NCI-H2107 treated with DMSO at 0.1 percent for 48 hours (cell line): ENCODE measurements at regions not wholly inside any gene's neighbourhood (a gene's known extent, or its start where the extent isn't known, plus 50 kb on each side); places are given as distances from the start of the nearest gene placed in this dataset.
"Not testable (repeated sequence)": the region's sequence is repeated elsewhere in the genome, so short reads cannot be mapped to it uniquely, and the experiment has no call there.

Source experiments
- DNase-seq: peaks from one replicate; lab custom pipeline; 2025; ENCODE audit not compliant: unreplicated experiment; lab: John Stamatoyannopoulos, UW

DNA sequence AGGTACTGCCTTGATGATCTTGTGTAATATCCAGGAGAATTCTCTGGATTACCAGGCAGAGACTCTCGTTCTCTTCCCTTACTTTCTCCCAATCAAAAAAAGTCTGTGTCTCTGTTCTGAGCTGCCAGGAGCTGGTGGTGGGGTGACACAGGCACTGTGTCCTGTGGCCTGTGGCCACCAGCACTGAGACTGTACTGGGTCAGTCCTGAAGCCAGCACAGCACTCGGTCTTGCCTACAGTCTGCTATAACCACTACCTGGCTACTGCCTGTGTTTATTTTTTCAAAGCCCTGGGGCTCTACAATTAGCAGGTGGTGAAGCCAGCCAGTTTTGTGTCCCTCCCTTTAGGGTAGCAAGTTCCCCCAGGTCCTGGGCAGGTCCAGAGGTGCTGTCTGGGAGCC is 331.1 kb upstream of the MAGEB18 start:
- DNase-seq = no peak

DNA sequence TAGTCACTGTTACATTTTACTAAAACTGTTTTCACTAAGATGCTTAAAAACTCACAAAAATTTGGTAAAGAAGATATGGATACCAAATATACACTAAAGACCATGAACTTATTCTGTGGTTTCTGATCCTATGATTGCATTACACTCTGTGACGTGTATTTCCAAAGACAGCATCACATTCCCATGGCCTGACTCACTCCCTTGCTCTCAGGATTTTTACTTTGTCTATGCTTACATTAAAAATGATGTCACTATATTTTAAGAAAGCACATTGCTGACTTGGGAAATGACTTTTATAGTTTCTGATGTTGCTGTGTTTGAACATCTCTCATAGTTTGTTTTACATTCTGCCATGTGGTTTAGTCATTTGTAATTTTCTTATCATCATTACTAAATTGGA is 327.9 kb upstream of the MAGEB18 start:
- DNase-seq = no peak

DNA sequence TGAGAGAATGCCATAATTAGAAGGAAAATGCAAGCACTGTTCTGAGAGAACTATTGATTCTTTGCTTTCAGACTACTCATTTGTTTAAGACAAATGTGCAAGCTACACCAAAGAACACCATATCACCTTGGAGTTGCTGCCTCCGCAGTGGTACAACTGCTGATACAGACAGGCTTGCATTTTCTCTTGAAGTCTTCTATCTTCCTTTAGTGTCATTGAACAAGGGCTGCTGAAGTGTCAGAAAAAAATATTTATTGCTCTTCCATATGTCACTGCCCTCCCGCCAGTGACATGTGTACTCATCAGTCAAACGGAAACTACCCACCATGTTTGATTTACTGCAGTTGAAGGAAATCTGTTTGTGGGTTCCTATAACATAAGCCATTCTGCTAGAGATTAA is 318.3 kb upstream of the MAGEB18 start:
- no peak for DNase-seq

DNA sequence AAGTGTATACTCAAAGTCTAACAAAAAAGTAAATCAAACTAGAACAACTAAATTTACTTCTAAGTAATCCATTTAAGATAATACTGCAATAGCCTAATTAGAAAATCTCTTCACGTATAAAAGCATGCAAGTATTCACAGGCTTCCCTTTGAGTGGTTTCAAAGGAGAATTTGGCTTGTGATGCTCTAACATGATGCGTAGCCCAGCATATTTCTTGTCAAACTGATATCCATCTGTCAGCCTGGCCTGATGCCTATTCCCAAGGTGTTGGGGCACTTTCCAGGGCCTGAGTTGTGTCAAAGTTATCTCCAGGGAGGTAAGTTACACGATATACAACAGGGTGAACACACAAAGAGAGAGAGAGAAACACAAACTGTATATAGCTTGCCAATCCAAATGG is 287.0 kb upstream of the MAGEB18 start:
- DNase-seq = no peak

DNA sequence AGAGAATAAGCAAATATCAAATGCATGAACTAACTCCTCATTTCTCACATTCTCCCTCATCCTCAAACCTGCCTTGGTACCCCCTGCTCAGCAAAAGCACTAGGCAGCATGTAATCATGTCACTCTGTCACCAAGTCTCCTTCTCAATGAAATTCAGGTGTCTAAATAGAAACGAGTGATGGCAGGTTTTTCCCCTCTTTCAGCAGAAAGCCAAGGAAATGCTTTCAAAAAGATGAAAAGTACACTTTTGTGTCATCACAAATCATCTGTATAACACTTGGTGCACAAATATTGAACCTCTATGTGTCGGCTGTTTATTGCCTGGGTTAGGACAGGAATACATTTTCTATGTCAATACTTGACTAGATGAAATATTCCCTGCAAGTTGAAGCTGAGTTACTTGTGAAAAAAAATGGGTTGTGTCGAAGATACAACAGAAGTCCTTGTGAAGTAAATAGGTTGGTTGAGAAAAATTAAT is 285.1 kb upstream of the MAGEB18 start:
- DNase-seq = no peak

DNA sequence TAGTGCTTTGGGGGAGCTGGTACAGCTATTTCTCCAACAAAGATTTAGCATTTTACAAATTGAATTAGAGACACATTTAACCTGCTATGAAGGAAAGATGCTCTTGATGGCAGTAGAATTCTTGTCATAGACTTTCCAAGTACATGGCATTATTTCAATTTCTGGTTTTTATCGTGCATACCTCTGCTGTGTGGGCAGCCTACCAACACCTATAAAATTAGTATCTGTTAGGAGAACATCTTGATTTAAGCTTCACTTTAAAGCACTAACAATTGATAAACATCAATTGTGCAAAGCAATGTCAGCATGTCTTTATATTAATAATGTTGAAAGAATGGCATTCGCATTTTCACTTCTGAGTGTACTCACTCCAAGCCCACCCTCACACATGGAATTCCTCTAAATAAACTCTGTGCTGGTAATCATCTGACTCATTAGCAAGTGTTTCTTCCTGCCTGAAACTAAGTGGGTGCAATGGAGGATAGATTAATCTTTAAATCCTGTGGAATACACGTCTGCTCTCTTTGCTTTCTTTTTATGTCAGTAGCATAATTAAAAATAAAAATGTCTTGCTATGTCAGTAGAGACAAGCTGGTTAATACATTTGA is 279.8 kb upstream of the MAGEB18 start:
- no peak for DNase-seq

DNA sequence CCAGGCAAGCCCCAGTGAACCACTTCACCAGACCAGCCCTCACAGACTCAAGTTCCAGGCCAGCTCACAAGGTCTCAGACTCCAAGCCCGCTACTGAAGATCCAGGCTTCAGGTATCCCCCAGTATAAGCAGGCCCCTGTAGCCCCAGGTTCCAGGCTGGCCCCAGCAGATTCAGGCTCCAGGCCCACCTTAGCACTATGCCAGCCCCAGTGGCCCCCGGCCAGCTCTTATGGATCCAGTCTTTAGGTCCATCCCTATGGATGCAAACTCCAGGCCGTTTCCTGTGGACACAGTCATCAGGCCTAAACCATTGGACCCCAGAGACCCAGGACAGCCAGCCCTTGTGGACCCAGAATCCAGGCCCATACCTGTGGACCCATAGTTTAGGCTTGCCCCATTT is 277.8 kb upstream of the MAGEB18 start:
- DNase-seq = no peak

DNA sequence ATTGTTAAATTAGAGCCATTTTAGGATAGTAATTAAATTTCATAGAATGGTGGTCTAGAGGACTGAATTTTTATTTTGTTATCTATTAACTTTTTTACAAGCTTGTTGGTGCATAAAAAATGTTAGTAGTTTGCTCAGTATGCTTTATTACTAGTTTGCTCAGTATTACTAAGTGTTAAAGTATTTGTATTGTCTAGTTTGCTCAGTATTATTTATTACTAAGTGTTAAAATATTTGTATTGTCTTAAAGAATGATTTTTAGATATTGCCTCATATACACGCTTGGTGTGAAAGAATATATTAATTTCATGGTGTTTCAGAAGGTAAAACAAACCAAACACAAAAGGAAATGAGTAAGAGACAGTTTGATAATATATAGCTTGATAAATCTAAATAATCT is 268.4 kb upstream of the MAGEB18 start:
- no peak for DNase-seq

DNA sequence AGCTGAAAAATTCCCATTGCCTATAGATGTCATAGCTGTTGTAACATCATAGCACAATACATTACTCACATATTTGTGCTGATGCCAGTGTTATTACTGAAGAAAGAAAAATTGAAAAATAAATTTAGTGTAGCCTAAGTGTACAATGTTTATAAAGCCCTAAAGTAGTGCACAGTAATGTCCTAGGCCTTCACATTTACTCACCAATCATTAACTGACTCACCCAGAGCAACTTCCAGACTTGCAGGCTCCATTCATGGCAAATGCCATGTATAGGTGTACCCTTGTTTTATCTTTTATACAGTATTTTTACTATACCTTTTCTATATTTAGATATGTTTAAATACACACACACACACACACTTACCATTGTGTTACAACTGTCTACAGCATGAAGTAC is 265.4 kb upstream of the MAGEB18 start:
- no peak for DNase-seq

DNA sequence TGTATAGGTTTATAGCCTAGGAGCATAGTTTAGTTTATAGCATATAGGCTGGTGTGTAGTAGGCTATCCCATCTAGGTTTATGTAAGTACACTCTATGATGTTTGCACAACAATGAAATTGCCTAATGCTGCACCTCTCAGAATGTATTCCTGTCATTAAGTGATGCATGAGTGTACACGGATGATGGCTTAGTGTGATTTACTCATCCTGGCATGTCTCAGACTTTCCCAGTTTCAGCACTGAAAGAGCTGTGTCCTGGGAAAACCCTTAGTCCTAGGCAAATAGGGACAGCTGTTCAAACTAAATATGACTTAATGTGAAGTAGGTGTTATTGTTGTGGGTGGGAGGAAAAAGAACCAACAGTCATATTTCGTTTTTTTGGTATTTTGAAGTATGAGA is 264.9 kb upstream of the MAGEB18 start:
- no peak for DNase-seq

DNA sequence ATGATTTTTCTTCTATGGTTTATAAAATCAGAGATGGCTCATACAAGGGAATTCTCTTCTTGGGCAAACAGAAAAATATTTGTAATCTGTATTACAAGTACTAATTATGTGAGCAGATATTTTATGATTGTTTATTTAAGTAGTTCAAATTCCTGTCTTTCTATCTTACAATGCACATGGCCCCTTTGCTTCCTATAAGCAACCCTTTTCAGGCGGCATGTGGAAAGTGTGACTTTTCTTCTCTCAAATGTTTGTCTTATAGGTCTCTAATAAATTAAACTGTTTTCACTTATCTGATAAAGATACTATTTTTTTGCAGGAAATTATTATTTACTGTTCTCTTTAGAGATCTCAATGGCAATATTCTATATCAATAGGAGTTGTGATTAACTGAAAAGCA is 259.3 kb upstream of the MAGEB18 start:
- DNase-seq = no peak

DNA sequence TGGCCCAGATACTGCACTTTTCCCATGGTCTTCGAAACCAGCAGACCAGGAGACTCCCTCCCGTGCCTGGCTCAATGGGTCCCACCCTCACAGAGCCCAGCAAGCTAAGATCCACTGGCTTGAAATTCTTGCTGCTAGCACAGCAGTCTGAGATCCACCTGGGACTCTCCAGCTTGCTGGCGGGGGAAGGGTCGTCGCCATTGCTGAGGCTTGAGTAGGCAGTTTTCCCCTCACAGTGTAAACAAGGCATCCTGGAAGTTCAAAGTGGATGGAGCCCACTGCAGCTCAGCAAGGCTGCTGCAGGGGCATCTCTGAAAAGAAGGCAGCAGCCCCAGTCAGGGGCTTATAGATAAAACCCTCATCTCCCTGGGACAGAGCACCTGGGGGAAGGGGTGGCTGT is 255.6 kb upstream of the MAGEB18 start:
- not testable (repeated sequence) for DNase-seq

DNA sequence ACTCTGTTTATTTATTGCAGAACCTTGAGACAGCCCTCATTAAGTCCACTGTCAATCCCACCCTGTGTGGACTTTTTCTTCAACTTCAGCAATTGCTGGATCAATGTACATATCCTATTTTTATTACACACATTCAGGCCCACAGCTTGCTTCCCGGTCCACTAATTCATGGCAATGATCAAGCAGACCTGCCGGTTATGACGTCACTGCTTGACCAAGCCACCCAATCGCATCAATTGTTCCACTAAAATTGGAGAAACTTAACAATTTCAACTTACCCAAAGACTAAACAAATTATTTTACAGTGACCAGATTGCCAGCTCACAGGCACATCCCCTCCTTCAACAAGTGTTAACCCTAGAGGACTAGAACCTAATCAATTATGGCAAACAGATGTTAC is 240.4 kb upstream of the MAGEB18 start:
- no peak for DNase-seq

DNA sequence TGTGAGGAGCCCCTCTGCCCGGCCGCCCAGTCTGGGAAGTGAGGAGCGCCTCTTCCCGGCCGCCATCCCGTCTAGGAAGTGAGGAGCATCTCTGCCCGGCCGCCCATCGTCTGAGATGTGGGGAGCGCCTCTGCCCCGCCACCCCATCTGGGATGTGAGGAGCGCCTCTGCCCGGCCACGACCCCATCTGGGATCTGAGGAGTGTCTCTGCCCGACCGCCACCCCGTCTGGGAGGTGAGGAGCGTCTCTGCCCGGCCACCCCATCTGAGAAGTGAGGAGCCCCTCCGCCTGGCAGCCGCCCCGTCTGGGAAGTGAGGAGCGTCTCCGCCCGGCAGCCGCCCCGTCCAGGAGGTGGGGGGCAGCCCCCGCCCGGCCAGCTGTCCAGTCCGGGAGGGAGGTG is 232.4 kb upstream of the MAGEB18 start:
- not testable (repeated sequence) for DNase-seq

DNA sequence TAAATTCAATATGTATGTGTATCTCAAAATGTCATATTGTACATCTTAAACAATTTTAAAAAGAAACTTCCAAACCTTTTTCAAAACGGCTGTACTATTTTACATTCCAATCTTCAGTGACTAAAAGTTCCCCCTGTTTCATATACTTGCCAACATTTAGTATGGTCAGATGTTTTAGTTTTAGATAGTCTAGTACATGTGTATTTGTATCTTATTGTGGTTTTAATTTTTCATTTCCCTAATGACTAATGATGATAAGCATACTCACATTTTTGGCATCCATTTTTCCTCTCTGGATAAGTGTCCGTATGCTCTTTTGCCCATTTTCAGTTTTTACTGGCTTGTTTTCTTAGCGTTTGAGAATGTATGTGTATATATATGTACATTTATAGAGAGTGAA is 212.2 kb upstream of the MAGEB18 start:
- DNase-seq = no peak

DNA sequence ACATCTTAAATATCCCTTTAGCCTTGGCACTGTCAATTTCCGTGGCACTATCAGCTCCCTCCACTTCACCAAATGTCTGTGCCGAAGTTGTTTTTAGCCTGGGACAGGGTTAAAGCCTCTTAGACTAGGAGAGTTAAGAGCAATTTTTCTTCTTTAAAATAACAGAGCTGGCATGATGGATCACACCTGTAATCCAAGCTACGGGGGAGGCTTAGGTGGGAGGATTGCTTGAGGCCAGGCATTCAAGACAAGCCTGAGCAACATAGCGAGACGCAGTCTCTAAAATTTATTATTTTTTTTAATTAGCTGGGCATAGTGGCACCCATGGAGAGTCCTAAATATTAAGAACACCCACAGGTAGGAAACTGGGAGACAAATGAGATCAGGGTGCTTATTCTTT is 209.8 kb upstream of the MAGEB18 start:
- DNase-seq = no peak

DNA sequence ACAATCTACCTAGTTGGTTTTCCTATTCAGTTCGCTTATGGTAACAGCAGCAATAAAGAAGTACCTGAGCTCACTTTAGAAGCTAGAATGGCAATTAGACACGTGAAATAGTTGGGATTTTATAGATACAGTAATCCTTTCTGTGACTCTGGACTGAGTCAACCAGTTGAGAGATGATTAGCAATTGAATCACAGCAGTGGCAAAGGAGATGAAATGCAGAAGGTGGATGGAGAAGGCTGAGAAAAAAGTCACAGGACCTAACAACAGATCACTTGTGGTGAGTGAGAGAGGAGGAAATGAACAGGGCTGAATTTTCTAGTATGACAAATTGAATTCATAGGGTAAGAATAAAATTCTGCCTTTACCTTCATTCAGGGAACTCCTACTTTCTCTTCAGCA is 197.1 kb upstream of the MAGEB18 start:
- no peak for DNase-seq

DNA sequence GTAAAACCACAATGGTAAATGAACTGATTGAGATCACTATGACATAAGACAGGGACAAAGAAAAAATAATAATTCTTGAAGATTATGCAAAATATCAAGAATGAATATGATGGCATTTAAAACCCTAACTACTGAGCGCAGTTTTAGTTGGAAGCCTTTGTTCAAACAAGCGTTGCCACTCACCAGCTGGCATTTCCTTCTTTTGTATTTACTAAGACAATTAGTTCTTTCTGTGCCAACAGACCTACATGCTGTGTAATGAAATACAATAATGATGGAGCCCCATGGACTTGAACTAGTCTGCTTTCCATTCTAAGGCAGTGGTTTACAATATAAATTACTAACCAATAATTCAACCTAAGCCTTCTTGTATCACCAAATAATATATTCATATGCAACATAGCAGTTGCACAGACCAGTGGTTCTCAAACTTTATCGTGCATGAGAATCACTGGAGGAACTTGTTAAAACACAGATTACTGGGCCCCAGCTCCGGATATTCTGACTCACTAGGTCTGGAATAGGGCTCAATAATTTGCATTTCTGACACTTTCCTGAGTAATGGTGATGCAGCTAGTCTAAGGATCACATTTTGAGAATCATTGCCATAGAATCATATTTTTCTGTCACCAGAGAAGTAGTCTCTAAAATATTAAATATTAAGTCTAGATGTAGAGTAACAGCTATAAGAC is 196.4 kb upstream of the MAGEB18 start:
- DNase-seq = no peak

DNA sequence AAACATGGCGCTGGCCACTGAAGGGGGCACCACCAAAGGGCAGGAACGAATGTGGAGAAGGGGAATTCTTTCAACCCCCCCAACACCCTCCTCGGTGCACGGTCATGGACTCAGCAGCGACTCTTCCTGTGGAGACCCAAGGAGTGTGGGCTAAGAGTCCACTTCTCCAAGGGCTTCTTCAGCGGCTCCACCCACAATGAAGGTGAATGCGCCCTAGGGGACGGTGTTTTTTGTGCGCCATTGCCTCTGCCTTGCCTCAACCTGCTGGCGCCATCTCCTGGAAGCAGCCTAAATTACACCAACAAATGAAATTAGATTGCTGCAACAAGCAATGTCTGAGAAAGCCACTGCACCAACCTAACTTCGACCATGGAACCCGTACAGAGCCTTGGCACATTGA is 169.2 kb upstream of the MAGEB18 start:
- DNase-seq = no peak

DNA sequence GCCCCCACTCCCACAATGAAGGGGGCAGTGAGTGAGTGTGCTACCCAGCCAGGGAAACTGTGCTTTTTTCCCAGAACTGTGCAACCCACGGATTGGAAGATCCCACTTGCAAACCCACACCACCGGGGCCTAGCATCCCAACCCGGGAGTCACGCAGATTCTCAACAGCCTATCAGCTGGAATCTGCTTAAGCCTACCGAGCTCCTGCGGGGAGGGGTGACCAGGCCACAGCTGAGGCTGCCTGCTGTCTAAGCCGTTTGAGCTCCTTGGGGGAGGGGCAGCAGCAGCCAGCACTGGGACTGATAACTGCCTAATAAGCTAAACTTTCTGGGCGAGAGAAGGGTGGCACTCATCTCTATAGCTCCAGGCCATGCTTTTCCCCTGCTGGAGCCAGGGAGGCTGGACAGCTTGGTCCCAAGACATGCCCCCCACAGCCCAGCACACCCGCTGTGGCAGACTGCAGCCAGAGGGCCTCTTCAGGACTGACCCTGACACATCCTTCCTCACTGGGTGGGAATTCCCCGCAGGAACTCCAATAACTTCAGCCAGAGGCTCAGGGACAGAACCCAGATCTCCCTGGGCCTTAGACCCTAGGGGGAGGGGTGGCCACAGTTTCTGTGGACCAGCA is 161.3 kb upstream of the MAGEB18 start:
- DNase-seq = no peak

DNA sequence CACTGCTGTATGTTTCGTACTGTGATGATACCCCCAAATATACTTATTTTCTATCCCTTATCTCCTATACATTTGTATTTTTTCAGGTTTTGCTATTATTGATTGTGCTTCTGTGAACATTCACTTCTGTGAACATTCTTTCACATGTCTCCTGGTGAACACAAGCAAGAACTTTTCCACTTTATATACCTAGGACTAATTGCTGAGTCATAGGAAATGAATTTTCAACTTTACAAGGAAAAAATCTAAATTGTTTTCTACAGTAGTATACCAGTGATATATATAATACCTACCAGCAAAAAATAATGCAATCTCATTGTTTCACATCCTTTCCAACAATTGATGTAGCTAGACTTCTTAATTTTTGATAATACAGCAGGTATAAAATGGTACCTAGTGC is 139.5 kb upstream of the MAGEB18 start:
- no peak for DNase-seq

DNA sequence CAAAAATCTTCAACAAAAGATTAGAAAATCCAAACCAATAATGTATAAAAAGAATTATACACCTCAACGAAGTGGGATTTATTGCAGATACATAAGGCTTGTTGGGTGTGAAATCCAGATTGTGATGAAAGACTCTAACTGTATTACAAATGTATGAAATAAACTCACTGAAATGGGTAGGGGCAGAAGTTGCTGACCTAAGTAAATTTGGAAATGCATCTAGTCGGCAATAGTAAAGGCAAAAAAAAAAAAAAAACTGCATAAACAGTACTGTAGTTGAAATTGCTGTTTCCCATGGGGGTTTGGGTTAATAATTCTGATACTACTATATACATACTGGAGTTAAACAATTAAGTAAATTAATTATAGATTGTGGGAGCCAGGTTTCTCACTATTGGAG is 130.7 kb upstream of the MAGEB18 start:
- no peak for DNase-seq

DNA sequence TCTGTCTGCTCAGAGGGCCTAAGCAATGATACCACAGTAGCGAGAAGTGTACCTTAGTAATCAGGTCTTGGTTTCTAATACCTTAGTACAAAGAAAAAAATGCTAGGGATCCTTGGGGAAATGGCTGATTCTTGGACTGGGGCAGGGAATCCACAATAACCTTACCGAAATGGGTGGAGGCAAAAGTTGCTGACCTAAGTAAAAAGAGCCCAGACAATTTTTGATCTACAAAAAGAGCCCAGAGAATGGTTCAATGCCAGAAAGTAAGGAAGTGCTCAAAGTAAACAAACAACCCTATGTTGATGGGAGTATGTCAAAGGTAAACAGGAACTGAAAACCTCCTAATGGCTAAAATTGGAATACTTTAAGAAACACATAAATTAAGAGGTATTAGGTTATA is 130.1 kb upstream of the MAGEB18 start:
- DNase-seq = no peak
